ENCODE measurements at regions not wholly inside any gene's neighbourhood (a gene's known extent, or its start where the extent isn't known, plus 50 kb on each side); places are given as distances from the start of the nearest gene placed in this dataset.
"Not testable (repeated sequence)": the region's sequence is repeated elsewhere in the genome, so short reads cannot be mapped to it uniquely, and the experiment has no call there.

- Histone ChIP-seq H3K9me3 (no peaks in the 10 kb centered on the region), H3K27ac (peak overlapping the region in 1 of 2 donors; percentile 70), H3K4me3 (no peak overlapping the region), H3K27me3 (no peaks in the 10 kb centered on the region), H3K36me3 (no peaks in the 10 kb centered on the region), H3K4me1 (peaks cover 0 to 26% of the 10 kb centered on the region in 2 donors)
- no peak for TF ChIP-seq CTCF (IDR thresholded peaks at IDR 0.05)
- no peak for DNase-seq (ENCODE audit: low spot score in 2 of 2)
- intact Hi-C loops (cut with DNase I), result no loop called here
These were observed 651.2 kb upstream of the KCNMB2 start for GRCh38 chr3:177885063-177885462.

- Histone ChIP-seq H3K27me3 (no peaks in the 10 kb centered on the region), H3K36me3 (no peaks in the 10 kb centered on the region), H3K4me1 (peaks cover 0 to 26% of the 10 kb centered on the region in 2 donors), H3K27ac (peak overlapping the region; percentile 43 to 70), H3K4me3 (no peak overlapping the region), H3K9me3 (no peaks in the 10 kb centered on the region)
- no peak for TF ChIP-seq CTCF (IDR thresholded peaks at IDR 0.05)
- DNase-seq (ENCODE audit: low spot score in 2 of 2), result no peak
- intact Hi-C loops (cut with DNase I), result no loop called here
These were observed 649.7 kb upstream of the KCNMB2 start for GRCh38 chr3:177886501-177886900.

- peaks cover 0 to 26% of the 10 kb centered on the region in 2 donors for H3K4me1 ChIP-seq
- no peaks in the 10 kb centered on the region for H3K27me3 ChIP-seq
- H3K36me3 ChIP-seq, result no peaks in the 10 kb centered on the region
- intact Hi-C loops (cut with DNase I), result no loop called here
- TF ChIP-seq CTCF (IDR thresholded peaks at IDR 0.05), result no peak
- no peaks in the 10 kb centered on the region for H3K9me3 ChIP-seq
- DNase-seq (ENCODE audit: low spot score in 2 of 2), result no peak
- H3K4me3 ChIP-seq, result no peak overlapping the region
- H3K27ac ChIP-seq, result peak overlapping the region; percentile 43 to 70
These were observed 648.8 kb upstream of the KCNMB2 start for GRCh38 chr3:177887475-177887874.

GRCh38 chr3:177889161-177889560 is 647.1 kb upstream of the KCNMB2 start:
- Histone ChIP-seq H3K27ac (peak overlapping the region; percentile 52 to 74), H3K4me1 (peaks cover 0 to 20% of the 10 kb centered on the region in 2 donors), H3K4me3 (no peak overlapping the region), H3K36me3 (no peaks in the 10 kb centered on the region), H3K9me3 (no peaks in the 10 kb centered on the region), H3K27me3 (no peaks in the 10 kb centered on the region)
- no peak for TF ChIP-seq CTCF (IDR thresholded peaks at IDR 0.05)
- intact Hi-C loops (cut with DNase I), result no loop called here
- DNase-seq (ENCODE audit: low spot score in 2 of 2), result no peak

- no peaks in the 10 kb centered on the region for H3K27me3 ChIP-seq
- no peak for DNase-seq (ENCODE audit: low spot score in 2 of 2)
- no peaks in the 10 kb centered on the region for H3K9me3 ChIP-seq
- no peaks in the 10 kb centered on the region for H3K36me3 ChIP-seq
- H3K27ac ChIP-seq, result peak overlapping the region; percentile 52 to 74
- no peak overlapping the region for H3K4me3 ChIP-seq
- H3K4me1 ChIP-seq, result peaks cover 0 to 20% of the 10 kb centered on the region in 2 donors
- TF ChIP-seq CTCF (IDR thresholded peaks at IDR 0.05), result no peak
- intact Hi-C loops (cut with DNase I), result no loop called here
These were observed 646.4 kb upstream of the KCNMB2 start for GRCh38 chr3:177889652-177890358.

GRCh38 chr3:177890359-177890683 is 645.9 kb upstream of the KCNMB2 start:
- no peak overlapping the region for H3K4me3 ChIP-seq

GRCh38 chr3:177891569-177891968 is 644.7 kb upstream of the KCNMB2 start:
- H3K27me3 ChIP-seq; H3K4me3 ChIP-seq; DNase-seq (ENCODE audit: low spot score in 2 of 2); H3K27ac ChIP-seq; H3K36me3 ChIP-seq; intact Hi-C loops (cut with DNase I); H3K9me3 ChIP-seq: not testable (repeated sequence)
- H3K4me1 ChIP-seq, result peaks cover 0 to 13% of the 10 kb centered on the region in 2 donors

More at GRCh38 chr3:177890359-177890683, 645.9 kb upstream of the KCNMB2 start:
- Histone ChIP-seq H3K9me3 (no peaks in the 10 kb centered on the region), H3K27me3 (no peaks in the 10 kb centered on the region), H3K27ac (peak overlapping the region; percentile 10 to 74), H3K4me1 (peaks cover 0 to 20% of the 10 kb centered on the region in 2 donors), H3K36me3 (no peaks in the 10 kb centered on the region)
- DNase-seq (ENCODE audit: low spot score in 2 of 2), result no peak
- TF ChIP-seq CTCF (IDR thresholded peaks at IDR 0.05), result no peak
- intact Hi-C loops (cut with DNase I), result no loop called here

All from ascending aorta (tissue), 2 donors.